ENCODE measurements at regions not wholly inside any gene's neighbourhood (a gene's known extent, or its start where the extent isn't known, plus 50 kb on each side); places are given as distances from the start of the nearest gene placed in this dataset.

DNA sequence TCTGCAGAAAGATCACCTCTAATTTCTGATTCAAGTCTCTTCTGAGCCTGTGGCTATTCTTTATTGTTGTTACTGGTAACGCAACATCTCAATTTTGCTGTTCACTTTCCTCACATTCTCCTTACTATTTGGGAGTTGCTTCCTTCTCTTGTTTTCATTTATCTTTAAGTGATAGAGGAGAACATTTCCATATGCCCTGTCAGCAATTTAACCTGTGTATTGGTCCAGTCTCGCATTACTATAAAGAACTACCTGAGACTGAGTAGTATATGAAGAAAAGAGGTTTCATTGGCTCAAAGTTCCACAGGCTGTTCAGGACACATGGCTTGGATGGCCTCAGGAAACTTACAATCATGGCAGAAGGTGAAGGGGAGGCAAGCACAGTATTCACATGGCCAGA lies 1025.1 kb downstream of the OTOL1 start:
- TF ChIP-seq, protein P1, sequence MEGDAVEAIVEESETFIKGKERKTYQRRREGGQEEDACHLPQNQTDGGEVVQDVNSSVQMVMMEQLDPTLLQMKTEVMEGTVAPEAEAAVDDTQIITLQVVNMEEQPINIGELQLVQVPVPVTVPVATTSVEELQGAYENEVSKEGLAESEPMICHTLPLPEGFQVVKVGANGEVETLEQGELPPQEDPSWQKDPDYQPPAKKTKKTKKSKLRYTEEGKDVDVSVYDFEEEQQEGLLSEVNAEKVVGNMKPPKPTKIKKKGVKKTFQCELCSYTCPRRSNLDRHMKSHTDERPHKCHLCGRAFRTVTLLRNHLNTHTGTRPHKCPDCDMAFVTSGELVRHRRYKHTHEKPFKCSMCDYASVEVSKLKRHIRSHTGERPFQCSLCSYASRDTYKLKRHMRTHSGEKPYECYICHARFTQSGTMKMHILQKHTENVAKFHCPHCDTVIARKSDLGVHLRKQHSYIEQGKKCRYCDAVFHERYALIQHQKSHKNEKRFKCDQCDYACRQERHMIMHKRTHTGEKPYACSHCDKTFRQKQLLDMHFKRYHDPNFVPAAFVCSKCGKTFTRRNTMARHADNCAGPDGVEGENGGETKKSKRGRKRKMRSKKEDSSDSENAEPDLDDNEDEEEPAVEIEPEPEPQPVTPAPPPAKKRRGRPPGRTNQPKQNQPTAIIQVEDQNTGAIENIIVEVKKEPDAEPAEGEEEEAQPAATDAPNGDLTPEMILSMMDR (IDR thresholded peaks at IDR 0.05), result no peak
- no peak for TF ChIP-seq POLR2A (IDR thresholded peaks at IDR 0.05)

Data from body of pancreas (tissue), 4 donors.